ENCODE measurements at regions not wholly inside any gene's neighbourhood (a gene's known extent, or its start where the extent isn't known, plus 50 kb on each side); places are given as distances from the start of the nearest gene placed in this dataset.

GRCh38 chr10:26381986-26382385, 56.2 kb upstream of the APBB1IP start:
- no peak for DNase-seq (ENCODE audit: low read depth)
- no peak for TF ChIP-seq CTCF (IDR thresholded peaks at IDR 0.05; ENCODE audit: control insufficient read depth, extremely low read depth, insufficient read depth)
- H3K4me3 ChIP-seq (ENCODE audit: low read depth, low read length): no peak overlapping the region

GRCh38 chr10:26384600-26384999, 53.5 kb upstream of the APBB1IP start:
- no peak for TF ChIP-seq CTCF (IDR thresholded peaks at IDR 0.05; ENCODE audit: control insufficient read depth, extremely low read depth, insufficient read depth)
- H3K4me3 ChIP-seq (ENCODE audit: low read depth, low read length): no peak overlapping the region
- DNase-seq (ENCODE audit: low read depth): no peak

GRCh38 chr10:26385443-26385842, 52.7 kb upstream of the APBB1IP start:
- DNase-seq (ENCODE audit: low read depth): no peak
- no peak for TF ChIP-seq CTCF (IDR thresholded peaks at IDR 0.05; ENCODE audit: control insufficient read depth, extremely low read depth, insufficient read depth)
- H3K4me3 ChIP-seq (ENCODE audit: low read depth, low read length): no peak overlapping the region

- no peak overlapping the region for H3K4me3 ChIP-seq (ENCODE audit: low read depth, low read length)
- TF ChIP-seq CTCF (IDR thresholded peaks at IDR 0.05; ENCODE audit: control insufficient read depth, extremely low read depth, insufficient read depth): no peak
- DNase-seq (ENCODE audit: low read depth): no peak
Observed at GRCh38 chr10:26386781-26387180, 51.4 kb upstream of the APBB1IP start.
